ENCODE measurements at regions not wholly inside any gene's neighbourhood (a gene's known extent, or its start where the extent isn't known, plus 50 kb on each side); places are given as distances from the start of the nearest gene placed in this dataset.

- no peak for TF ChIP-seq TAF1 (IDR thresholded peaks at IDR 0.05; ENCODE audit: low read depth, low read length)
- no peak for TF ChIP-seq POLR2A (IDR thresholded peaks at IDR 0.05; ENCODE audit: low read depth, low read length)
- TF ChIP-seq PAX5 (IDR thresholded peaks at IDR 0.05; ENCODE audit: insufficient read depth, low read length, severe bottlenecking): no peak
- TF ChIP-seq SPI1 (IDR thresholded peaks at IDR 0.05; ENCODE audit: low read depth, low read length): no peak
- TF ChIP-seq POU2F2 (IDR thresholded peaks at IDR 0.05; ENCODE audit: low read depth, low read length): no peak
- TF ChIP-seq POLR2AphosphoS5 (IDR thresholded peaks at IDR 0.05; ENCODE audit: low read depth, low read length): no peak
- DNase-seq (ENCODE audit: insufficient read length, low spot score) (no peak), FAIRE-seq (no peak)
Measured at GRCh38 chr15:69526081-69527061, 73.8 kb downstream of the RPLP1 start.

- no peak for FAIRE-seq
- TF ChIP-seq PAX5 (IDR thresholded peaks at IDR 0.05; ENCODE audit: insufficient read depth, low read length, severe bottlenecking): no peak
- TF ChIP-seq POLR2AphosphoS5 (IDR thresholded peaks at IDR 0.05; ENCODE audit: low read depth, low read length): no peak
- no peak for TF ChIP-seq SPI1 (IDR thresholded peaks at IDR 0.05; ENCODE audit: low read depth, low read length)
- TF ChIP-seq TAF1 (IDR thresholded peaks at IDR 0.05; ENCODE audit: low read depth, low read length): no peak
- TF ChIP-seq POU2F2 (IDR thresholded peaks at IDR 0.05; ENCODE audit: low read depth, low read length): no peak
- TF ChIP-seq POLR2A (IDR thresholded peaks at IDR 0.05; ENCODE audit: low read depth, low read length): no peak
- no peak for DNase-seq (ENCODE audit: insufficient read length, low spot score)
Measured at GRCh38 chr15:69529141-69529540, 76.5 kb downstream of the RPLP1 start.

- FAIRE-seq (no peak), DNase-seq (ENCODE audit: insufficient read length, low spot score) (no peak)
- TF ChIP-seq TAF1 (IDR thresholded peaks at IDR 0.05; ENCODE audit: low read depth, low read length) (no peak), POU2F2 (IDR thresholded peaks at IDR 0.05; ENCODE audit: low read depth, low read length) (no peak), POLR2AphosphoS5 (IDR thresholded peaks at IDR 0.05; ENCODE audit: low read depth, low read length) (no peak), PAX5 (IDR thresholded peaks at IDR 0.05; ENCODE audit: insufficient read depth, low read length, severe bottlenecking) (no peak), POLR2A (IDR thresholded peaks at IDR 0.05; ENCODE audit: low read depth, low read length) (no peak)
Measured at GRCh38 chr15:69529961-69530633, 77.5 kb downstream of the RPLP1 start.

- no peak for TF ChIP-seq SPI1 (IDR thresholded peaks at IDR 0.05; ENCODE audit: low read depth, low read length)
- no peak for TF ChIP-seq TAF1 (IDR thresholded peaks at IDR 0.05; ENCODE audit: low read depth, low read length)
- TF ChIP-seq POLR2AphosphoS5 (IDR thresholded peaks at IDR 0.05; ENCODE audit: low read depth, low read length): no peak
- no peak for TF ChIP-seq PAX5 (IDR thresholded peaks at IDR 0.05; ENCODE audit: insufficient read depth, low read length, severe bottlenecking)
- TF ChIP-seq POU2F2 (IDR thresholded peaks at IDR 0.05; ENCODE audit: low read depth, low read length): no peak
- no peak for TF ChIP-seq POLR2A (IDR thresholded peaks at IDR 0.05; ENCODE audit: low read depth, low read length)
- DNase-seq (ENCODE audit: insufficient read length, low spot score) (no peak), FAIRE-seq (no peak)
Measured at GRCh38 chr15:69530991-69531664, 78.5 kb downstream of the RPLP1 start.

GRCh38 chr15:69531665-69532027, 79.0 kb downstream of the RPLP1 start:
- DNase-seq (ENCODE audit: insufficient read length, low spot score) (no peak), FAIRE-seq (no peak)
- no peak for TF ChIP-seq PAX5 (IDR thresholded peaks at IDR 0.05; ENCODE audit: insufficient read depth, low read length, severe bottlenecking)
- TF ChIP-seq POLR2AphosphoS5 (IDR thresholded peaks at IDR 0.05; ENCODE audit: low read depth, low read length): no peak
- no peak for TF ChIP-seq TAF1 (IDR thresholded peaks at IDR 0.05; ENCODE audit: low read depth, low read length)
- TF ChIP-seq POU2F2 (IDR thresholded peaks at IDR 0.05; ENCODE audit: low read depth, low read length): no peak
- TF ChIP-seq POLR2A (IDR thresholded peaks at IDR 0.05; ENCODE audit: low read depth, low read length): no peak
- no peak for TF ChIP-seq SPI1 (IDR thresholded peaks at IDR 0.05; ENCODE audit: low read depth, low read length)

- TF ChIP-seq POLR2AphosphoS5 (IDR thresholded peaks at IDR 0.05; ENCODE audit: low read depth, low read length) (no peak), TAF1 (IDR thresholded peaks at IDR 0.05; ENCODE audit: low read depth, low read length) (no peak), SPI1 (IDR thresholded peaks at IDR 0.05; ENCODE audit: low read depth, low read length) (no peak), PAX5 (IDR thresholded peaks at IDR 0.05; ENCODE audit: insufficient read depth, low read length, severe bottlenecking) (no peak)
- DNase-seq (ENCODE audit: insufficient read length, low spot score): no peak
- no peak for FAIRE-seq
Measured at GRCh38 chr15:69532066-69532465, 79.4 kb downstream of the RPLP1 start.

GRCh38 chr15:69532856-69533255, 80.2 kb downstream of the RPLP1 start:
- no peak for TF ChIP-seq POLR2A (IDR thresholded peaks at IDR 0.05; ENCODE audit: low read depth, low read length)
- TF ChIP-seq TAF1 (IDR thresholded peaks at IDR 0.05; ENCODE audit: low read depth, low read length): no peak
- no peak for TF ChIP-seq SPI1 (IDR thresholded peaks at IDR 0.05; ENCODE audit: low read depth, low read length)
- DNase-seq (ENCODE audit: insufficient read length, low spot score) (no peak), FAIRE-seq (no peak)

GRCh38 chr15:69533522-69533921, 80.9 kb downstream of the RPLP1 start:
- FAIRE-seq (no peak), DNase-seq (ENCODE audit: insufficient read length, low spot score) (no peak)
- TF ChIP-seq POU2F2 (IDR thresholded peaks at IDR 0.05; ENCODE audit: low read depth, low read length) (no peak), TAF1 (IDR thresholded peaks at IDR 0.05; ENCODE audit: low read depth, low read length) (no peak), SPI1 (IDR thresholded peaks at IDR 0.05; ENCODE audit: low read depth, low read length) (no peak)

- DNase-seq (ENCODE audit: insufficient read length, low spot score) (no peak), FAIRE-seq (no peak)
- TF ChIP-seq PAX5 (IDR thresholded peaks at IDR 0.05; ENCODE audit: insufficient read depth, low read length, severe bottlenecking) (no peak), TAF1 (IDR thresholded peaks at IDR 0.05; ENCODE audit: low read depth, low read length) (no peak), SPI1 (IDR thresholded peaks at IDR 0.05; ENCODE audit: low read depth, low read length) (no peak), POU2F2 (IDR thresholded peaks at IDR 0.05; ENCODE audit: low read depth, low read length) (no peak), POLR2AphosphoS5 (IDR thresholded peaks at IDR 0.05; ENCODE audit: low read depth, low read length) (no peak), POLR2A (IDR thresholded peaks at IDR 0.05; ENCODE audit: low read depth, low read length) (no peak)
Measured at GRCh38 chr15:69535101-69535638, 82.6 kb downstream of the RPLP1 start.
